Umbilical cord (tissue), 1 donor: ENCODE measurements at regions not wholly inside any gene's neighbourhood (a gene's known extent, or its start where the extent isn't known, plus 50 kb on each side); places are given as distances from the start of the nearest gene placed in this dataset.
A peak's percentile ranks its signal among the peaks of the same experiment; 100 is the strongest.

Experiments used
- DNase-seq: peaks from one replicate; pipeline ENCODE4 v3.0.0-alpha.2; 2015; ENCODE audit warnings: low spot score

DNA sequence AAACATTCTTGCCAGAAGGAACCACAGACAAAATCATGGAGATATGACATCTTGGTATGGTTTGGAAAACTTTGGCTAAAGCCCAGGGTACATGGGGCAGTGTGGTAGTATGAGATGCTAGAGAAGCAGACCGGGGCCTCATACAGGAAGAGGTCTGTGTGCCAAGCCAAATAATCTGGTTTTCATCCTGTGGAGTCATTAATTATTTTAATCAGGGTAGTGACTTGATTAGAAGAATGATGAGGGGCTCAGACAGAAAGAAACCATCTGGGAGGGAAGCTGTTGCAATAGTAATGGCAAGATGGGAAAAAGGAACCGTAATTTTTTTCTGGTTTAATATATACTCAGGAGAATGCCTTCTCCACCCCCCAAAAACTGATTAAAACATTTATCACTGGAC lies 318.0 kb downstream of the BRINP2 start:
- DNase-seq, result no peak

DNA sequence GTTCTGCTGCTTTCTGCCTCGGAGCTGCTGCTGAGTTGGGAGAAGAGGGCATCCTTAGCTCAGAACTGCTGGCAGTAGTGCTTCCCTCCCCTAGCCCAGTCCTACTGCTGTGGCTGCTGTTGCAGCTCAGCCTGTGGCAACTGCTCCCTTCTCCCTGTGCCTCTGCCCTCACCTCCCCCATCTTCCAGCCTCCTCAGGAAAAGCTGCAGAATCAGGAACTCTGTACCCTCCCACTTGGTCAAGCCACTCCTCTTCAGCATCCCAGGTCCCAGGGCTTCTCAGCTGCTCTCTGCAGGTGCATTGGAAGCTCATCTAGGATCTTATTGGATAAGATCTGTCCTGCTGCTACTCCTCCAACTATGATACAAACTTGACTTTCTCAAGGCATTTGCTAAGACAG lies 316.7 kb downstream of the BRINP2 start:
- DNase-seq, result no peak

DNA sequence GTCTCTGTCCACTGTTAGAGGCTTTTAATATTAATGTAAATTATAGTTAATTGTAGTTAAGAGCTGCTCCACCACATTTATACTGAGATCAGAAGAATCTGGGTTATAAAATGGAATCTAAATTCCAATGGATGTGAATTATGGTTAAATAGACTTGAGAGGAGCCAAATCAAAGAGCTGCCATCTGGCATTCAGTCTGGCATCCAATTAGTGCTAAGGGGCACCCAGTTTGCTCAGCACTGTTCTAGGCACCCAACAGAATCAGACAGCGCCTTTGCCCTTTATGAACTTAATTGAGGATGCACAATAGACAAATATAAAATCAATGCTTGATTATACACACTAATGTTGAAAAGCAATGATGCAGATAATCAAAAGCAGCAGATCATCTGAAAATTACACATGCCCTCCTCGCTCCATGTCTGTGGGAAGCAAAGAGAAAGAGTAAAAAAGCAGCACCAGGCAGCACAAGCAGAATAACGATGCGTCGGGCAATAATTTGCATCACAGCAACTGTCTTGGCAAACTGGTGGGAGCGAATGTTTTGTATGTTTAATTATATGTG lies 310.1 kb downstream of the BRINP2 start:
- no peak for DNase-seq

DNA sequence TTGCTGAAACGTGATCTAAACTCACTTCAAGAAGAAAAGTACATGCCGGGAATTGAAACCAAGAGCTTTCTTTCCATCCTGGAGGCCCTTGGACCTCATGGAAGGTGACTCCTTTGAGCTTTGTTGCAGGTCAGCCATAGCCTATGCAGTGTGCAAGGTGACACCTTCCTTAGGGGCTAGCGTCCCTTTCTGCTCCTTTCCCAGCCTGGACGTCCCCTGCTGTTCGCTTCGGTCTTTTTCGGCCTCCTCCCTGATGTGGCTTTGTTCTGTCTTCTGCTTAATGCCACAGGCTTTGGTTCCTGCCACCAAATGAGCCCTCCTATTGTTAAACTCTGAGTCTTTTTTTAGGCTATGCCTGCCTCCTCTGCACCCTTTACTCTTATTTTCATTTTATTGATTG lies 308.8 kb downstream of the BRINP2 start:
- no peak for DNase-seq

DNA sequence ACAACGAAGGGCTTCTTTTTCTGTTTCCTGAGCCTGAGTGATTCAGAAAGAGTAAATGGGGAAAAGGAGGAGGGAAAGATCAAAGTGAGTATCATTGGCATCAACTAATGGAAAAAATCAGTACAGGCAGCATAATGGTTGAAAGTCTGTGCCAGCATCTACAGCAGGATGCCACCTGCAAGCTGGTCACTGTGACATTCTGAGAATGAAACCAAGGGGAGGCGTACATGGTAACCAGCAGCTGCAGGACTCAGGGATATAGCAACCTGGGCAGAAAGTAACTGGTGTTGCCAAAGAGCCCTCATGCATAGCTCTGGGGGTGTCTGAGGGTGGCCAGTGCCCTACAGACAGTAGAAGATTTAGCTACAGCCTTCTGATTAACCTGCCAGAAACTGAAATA lies 305.9 kb downstream of the BRINP2 start:
- no peak for DNase-seq

DNA sequence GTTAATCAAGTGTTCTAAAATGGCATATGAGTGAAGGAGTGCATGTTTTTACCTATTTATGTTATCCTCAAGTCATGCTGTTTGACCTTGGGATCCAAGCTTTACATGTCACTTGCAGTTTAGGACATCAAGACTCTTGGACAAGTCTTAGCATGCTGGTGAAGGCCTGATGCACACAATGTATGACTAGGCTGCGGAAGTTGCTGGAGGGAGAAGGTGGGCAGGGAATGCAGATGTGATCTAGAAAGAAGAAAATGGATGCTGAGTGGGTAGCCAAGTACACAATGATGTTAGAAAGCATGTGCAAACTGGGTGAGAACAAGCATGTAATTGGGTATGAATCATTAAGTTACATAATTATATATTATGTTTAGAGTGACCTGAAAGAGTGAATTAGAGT lies 301.8 kb downstream of the BRINP2 start:
- DNase-seq, result no peak

DNA sequence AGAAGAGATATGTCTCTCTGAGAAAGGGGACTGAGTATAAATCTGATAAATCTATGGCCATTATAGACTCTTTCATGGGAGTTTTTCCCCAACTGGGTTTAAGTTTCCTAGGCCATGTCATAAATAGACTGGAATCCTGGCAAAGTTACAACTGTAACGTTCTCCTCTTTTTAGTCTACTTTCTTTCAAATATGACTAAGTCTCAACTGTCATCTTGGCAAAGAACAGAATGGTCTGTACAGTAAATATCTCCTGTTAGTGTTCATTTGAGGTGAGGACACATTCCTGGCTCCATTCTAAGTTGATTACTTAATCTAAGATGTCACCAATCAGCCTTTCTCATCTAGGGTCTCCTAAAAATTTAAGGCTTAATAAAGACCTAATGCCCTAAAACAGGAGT lies 300.5 kb downstream of the BRINP2 start:
- peak; percentile 38 for DNase-seq

DNA sequence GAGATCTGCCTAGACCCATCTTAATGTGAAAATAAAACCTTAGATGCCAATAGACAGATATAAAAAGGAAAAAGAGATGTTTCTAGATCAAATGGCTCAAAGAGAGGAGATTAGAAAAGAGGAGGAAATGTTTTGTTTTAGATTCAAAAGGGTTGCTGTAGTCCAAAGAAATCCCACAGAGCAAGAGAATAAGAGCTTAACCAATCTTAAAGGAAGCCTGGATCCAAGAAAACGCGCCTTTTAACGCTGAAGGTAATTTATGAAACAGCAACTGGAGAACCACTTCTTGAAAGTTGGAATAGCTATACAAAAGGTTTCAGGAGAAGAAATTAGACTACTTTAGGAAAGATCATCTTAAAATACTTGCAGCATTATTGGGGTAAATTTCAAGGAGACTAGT lies 298.8 kb downstream of the BRINP2 start:
- DNase-seq, result peak; percentile 8

DNA sequence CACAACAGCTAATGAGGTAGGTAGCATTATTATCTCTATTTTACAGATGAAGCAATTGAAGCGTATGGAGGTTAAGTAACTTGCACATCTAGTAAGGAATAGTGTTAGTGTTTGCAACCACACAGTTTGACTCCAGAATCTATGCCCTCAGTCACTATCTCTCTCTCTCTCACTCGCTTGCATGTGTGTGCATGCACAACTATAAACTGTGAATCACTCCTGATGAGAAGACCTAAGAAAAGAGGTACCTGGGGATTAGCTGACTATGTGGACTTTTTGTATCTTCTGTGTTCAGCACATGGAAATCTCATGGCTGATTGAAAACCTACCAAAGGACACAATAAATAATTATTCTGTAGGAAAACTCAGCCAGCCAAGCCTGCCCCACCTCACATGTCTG lies 295.5 kb downstream of the BRINP2 start:
- DNase-seq, result no peak

DNA sequence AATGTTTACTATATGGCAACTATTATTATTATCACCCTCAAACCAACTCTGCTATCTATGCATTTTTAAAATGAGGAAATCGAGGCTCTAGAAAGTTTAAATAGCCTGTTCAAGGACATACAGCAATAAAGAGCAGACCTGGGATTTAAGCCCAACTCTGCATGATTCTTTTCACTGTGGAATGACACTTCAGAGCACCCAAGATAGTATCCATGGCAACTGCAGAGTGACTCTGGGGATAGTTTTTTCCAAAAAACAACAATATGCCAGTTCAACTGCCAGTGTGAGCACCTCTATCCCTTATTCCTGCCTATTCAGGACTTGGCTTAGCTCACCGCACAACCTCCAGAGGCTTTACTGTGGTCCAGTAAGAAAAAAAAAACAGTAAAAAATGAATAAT lies 293.9 kb downstream of the BRINP2 start:
- DNase-seq, result peak; percentile 12

DNA sequence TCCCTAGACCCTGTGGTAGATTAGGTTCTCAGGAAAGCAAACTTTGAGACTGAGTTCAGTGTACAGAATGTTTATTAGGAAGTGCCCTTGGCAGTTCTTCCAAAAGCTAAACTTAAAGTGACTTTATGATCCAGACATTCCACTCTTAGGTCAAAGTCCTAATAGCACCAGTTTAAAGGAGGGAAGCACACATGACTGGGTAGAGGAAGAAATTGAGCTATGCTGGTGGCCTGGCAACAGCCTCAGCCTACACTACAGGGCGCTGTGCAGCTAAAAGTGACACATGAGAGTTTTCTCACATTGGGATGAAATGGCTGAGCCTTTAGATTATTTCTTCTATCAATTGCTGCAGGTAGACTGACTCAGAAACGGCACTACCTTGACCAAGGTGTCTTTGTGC lies 280.4 kb downstream of the BRINP2 start:
- no peak for DNase-seq

DNA sequence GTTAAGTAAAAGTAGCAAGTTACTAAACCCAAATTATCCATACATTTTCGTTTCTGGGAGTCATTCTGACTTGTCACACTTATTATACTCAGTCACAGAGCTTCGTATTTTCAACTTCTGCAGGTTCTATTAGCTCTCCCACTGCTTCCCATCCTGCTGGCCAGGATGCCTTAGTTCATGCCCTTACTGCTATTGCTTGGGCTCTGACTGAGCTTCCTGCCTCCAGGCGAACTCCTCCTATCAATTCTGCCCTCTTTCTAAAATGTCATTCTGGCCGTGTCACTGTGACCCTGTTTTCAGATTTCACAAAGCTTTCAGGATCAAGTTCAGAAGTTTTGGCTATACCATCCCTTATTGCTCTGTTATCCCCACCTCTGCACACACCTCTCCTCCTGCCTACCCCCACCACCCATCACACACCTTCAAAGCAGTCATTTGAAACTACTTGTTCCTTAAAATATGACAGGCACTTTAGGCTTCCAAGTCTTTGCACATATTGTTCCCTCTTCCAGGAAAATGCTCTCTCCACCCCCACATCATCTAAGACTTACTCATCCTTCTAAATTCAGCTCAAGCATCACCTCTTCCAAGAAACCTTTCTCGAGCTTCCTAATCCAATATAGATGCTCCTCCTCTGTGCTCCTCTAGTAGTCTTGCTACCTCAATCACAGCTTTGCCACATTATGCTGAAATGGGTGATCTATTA lies 278.0 kb downstream of the BRINP2 start:
- DNase-seq, result no peak

DNA sequence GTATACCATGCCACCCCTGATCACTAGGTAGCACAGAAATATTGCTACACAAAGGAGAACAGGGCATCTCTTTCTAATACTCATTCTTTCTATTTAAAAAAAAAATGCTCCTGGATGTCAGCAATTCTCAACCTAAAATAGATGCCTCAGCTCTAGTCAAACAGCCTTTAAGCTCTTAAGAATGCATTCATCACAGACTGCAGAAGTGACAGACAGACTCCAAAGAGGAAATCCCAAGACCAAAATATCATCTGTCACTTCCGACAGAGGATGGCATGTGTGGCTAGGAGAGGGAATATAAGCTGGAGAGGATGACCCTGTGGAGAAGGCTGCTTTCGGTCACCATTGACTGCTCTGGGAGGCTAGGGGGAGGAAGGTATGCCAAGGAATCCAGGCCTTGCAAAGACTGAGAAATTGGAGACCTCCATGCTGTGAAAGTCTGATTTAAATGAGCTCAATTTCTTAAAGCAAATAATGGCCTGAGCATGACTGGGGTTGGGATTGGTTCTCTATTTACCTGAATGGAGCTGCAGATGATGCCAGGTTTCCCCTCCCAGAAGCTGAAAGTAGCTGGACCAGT lies 277.4 kb downstream of the BRINP2 start:
- no peak for DNase-seq

DNA sequence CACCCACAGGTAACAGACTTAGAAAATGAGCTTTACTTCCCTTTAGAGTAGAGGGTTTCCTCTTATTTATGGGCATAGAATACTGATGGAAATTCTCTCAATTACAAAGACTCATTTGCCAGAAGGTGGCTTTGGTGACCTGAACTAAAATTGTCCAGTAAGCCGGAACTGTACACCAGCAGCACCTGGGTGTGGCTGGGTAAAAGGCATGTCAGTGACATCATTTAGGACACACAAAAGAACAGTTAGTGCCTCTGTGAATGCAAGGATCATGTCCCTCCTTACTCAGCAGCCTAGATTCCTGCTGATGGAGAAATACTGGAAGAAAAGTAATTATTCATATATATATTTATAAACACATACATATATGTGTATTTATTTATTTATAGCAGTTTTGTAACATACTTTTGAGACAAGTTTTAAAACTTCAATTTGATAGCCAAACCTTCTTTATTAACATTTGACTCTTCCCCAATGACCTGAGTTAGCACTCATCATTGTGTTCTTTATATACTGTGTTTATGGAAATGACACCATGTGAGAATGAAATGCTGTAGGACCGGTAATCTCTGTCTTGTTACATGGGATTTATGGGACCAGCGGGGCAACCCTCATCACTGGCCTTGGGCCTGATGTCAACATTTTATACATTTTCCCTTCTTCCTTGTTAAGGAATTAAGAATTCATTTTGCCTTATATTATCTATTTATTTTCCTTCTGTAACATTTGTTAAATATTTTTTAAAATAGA lies 274.4 kb downstream of the BRINP2 start:
- no peak for DNase-seq

DNA sequence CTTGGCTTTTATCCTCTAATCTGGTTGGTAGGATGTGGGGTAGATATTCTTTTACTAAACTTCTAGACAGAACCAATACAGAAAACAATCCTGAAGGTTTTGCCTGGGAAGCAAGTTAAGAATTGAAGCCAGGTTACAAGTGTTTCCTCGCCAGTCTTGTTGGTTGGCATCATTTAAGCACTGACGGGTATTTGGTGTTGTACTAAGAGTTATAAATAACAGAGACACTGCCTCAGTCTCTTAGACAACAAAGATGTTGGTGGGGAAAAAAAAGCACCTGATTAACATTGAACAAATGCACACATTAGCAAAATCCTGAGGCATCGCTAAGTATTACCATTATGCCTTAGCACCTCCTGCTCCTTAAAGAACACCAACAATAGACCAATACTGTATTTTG lies 272.2 kb downstream of the BRINP2 start:
- DNase-seq, result no peak

DNA sequence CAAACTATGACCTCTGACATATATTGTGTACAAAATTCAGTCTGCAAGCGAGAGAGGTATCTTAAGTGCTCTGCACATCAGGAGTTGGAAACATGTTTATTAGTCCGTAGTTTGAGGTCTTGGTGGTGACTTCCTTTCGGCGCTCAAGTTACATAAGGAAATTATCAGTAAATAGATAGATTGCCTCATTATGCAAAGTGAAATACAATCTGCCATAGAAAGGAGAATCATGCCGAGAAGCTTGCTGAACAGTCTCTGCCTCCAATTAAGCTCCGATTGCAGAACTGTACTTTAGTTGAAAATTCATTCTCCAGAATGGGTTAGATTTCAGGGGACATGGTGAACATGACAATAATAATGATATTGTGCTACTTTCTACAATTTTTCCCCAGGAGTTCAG lies 271.8 kb downstream of the BRINP2 start:
- no peak for DNase-seq

DNA sequence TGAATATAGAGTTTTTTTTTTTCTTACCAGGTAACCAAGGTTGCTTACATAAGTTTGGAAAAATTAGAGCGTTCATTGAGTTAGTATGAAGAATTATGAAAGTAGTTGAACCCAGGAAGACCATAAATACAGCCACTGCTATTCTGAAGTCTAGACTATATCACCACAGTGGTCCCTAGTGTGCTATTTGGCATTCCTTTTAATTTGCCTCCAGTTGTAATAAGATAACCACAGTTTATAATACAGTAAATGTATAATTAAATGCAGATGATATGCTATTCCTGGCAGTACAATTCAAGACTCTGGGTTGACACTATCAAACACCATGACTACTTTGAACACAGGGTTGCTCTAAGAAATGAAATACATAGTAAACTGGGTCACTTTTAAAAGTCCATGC lies 270.5 kb downstream of the BRINP2 start:
- DNase-seq, result no peak

DNA sequence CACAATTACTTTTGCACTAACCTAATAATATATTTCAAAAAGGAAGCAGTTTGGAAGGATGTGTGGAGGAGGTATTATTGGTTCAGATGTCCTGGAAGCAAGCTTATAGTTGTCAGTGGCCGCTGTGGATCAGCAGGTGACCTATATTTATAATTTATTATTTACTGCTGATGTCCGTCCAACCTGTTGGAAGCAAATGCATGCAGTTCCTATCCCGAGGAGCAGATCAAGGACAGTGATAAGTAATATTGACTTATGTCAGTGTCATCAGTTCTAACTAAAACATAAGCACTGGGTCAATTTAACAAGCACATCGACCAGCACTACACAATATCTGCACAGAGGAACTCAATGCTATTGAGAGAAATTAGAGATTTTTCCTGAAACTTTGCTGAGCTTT lies 270.1 kb downstream of the BRINP2 start:
- DNase-seq, result no peak

DNA sequence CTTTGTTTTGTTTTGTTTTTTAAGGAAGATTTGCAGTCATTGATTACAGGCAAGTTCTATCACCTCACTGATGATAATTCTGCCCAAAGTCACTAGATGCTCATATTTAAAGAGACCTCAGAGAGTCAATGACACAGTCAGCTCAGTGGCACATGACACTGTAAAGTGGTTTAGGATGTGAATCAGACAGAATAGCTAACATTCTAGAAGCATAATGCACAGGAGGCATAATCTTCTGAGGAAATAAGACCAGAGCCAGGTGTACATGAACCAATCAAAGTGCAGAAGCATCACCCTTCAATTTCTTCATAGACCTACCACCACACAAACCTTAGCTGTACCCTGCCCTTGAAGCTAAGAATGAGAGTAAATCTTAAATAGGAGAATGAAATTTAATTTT lies 268.5 kb downstream of the BRINP2 start:
- no peak for DNase-seq

DNA sequence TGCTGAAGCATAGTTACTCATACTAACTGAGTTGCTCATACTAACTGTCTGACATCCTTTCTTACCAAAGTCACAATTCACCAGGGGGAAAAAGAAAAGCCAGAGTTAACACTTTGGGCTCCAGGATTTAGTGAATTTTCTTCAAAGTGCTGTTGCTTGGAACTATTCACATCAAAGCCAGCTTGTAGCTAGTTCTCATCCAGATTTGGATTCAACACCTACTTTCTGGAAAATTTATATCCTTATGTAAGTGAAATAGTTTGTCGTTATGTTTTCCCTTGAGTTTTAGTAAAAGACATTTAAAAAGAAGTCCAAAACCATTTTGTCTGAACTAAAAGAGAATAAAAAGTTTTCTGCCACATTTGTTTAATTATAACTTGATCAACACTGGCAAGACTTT lies 264.6 kb downstream of the BRINP2 start:
- no peak for DNase-seq

DNA sequence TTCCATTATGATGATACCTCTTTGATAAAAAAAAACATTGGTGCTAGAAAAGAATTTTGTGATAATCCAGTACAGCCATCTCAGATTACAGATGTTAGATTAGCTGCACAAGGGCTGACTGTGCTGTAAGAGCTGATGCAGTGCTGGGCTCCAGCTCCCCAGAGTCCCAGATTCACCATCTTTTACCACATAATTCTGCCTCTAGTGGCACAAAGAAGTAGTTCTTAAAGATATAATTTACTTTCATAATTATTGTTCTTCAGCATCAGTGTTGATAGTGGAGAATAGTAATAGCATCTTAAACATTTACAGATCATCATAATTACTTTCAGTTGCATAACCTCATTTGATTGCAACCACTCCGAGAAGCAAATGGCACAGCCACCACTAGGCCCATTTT lies 262.1 kb downstream of the BRINP2 start:
- no peak for DNase-seq

DNA sequence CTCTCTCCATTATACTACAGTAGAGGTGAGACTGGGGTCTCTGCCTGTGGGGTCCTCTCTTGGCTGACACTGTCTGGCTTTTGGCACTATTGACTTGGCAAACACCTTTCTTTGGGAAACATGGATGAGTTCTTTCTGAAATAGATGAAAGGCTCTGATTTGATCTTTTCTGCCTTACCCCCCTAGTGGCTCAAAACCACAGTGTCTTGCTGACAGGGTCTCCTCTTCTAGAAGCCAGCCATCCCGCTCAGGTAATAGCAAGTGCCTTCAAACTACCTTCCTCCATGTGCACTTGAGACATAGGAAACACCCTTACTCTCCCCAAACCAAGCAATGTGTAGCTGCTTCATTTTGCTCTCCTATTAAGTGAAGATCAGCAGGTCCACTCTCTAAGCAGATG lies 260.4 kb downstream of the BRINP2 start:
- no peak for DNase-seq

DNA sequence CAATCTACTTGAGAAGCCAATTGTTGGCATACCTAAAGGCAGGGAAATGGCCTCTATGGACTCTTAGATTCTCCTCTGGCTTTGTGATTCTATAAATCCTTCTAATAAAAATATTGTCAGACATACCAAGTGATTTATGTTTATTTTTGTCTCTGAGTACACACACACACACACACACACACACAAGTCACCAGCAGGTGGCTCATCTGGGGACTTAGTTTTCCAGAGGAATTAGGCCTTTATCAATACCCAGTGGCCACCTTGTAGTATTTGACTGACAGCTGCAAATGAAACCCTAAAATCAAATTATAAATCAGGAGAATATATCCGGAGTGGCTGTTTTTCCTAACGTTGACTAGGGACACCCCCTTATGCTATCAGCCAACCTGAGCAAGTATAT lies 258.5 kb downstream of the BRINP2 start:
- no peak for DNase-seq
